Tibial artery (tissue), 4 donors: ENCODE measurements at regions not wholly inside any gene's neighbourhood (a gene's known extent, or its start where the extent isn't known, plus 50 kb on each side); places are given as distances from the start of the nearest gene placed in this dataset.

Source experiments
- DNase-seq, 2 donors: peaks; one replicate each; pipeline ENCODE4 v3.0.0-alpha.2; 2019
- H3K27ac ChIP-seq, 2 donors: fragments of 200-600 bp; sonication (generic) in 1 of 2; 1 replicate in 1 of 2; 2 replicates in 1 of 2; pipeline ENCODE4 v1.5.1; 2018 to 2019; ENCODE audit warnings: mild to moderate bottlenecking in 1 of 2
- H3K27me3 ChIP-seq, 2 donors: fragments of 200-600 bp; sonication (generic) in 1 of 2; one replicate each; pipeline versions ENCODE4 v1.5.1 to v1.6.0; 2016 to 2019
- H3K36me3 ChIP-seq, 3 donors: fragments of 200-600 bp; sonication (generic) in 2 of 3; one replicate each; pipeline ENCODE4 v1.5.1; 2016 to 2019; ENCODE audit warnings: mild to moderate bottlenecking in 2 of 3
- H3K4me1 ChIP-seq, 4 donors: fragments of 200-600 bp; sonication (generic) in 2 of 4; 1 replicate in 3 of 4; 2 replicates in 1 of 4; pipeline ENCODE4 v1.5.1; 2016 to 2019
- H3K4me3 ChIP-seq, 2 donors: fragments of 200-600 bp; sonication (generic) in 1 of 2; 1 replicate in 1 of 2; 2 replicates in 1 of 2; pipeline ENCODE4 v1.5.1; 2018 to 2019; ENCODE audit warnings: mild to moderate bottlenecking in 2 of 2
- H3K9me3 ChIP-seq, 3 donors: fragments of 200-600 bp; sonication (generic) in 1 of 3; one replicate each; pipeline ENCODE4 v1.5.1; 2016 to 2019
- CTCF ChIP-seq, 2 experiments: fragments of 200-600 bp in 1 of 2; fragments of 450-650 bp in 1 of 2; IDR thresholded peaks; one replicate each; pipeline ENCODE4 v1.5.1; 2017 to 2019; ENCODE audit warnings: antibody characterized with exemption in 2 of 2, mild to moderate bottlenecking in 1 of 2, moderate library complexity in 1 of 2
- intact Hi-C: fragments of 100-400 bp; cut with DNase I; formaldehyde crosslinking; loops from one replicate; pipeline ENCODE4 v1.15.0; 2023; ENCODE audit warnings: low total_unique reads

DNA sequence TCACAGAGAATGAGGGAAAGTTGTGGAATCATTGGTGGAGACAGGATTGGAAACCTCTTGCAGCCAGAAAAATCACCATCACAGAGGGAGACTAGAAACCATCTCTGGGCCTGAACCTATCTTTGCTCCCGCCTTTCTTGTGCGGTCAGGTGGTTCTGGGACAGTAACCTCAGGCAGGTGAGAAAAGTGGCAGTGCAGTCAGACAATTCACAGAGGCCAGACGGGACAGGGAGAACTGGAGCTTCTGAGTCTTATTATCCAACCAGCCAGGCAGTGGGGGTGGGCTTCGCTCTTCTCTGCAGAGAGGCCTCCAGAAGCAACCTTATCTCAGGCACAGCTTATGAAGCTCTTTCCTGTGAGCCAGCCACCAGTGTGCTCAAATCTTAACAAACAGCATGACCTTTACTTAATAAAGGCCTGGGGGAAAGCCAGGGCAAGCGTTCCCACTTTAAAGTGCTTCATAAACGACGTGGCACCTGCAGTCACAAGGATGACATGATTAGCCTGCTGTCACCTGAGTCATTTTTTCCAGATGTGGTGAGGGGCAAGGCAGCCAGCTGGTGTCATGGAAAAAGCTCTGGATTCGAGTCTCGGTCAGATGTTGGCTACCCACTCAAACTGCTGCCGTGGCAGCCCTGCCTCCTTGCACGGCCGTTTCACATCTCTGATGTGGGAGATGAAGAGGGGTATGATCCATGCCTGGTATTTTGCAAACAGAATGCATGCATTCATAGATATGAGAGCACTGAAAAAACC lies 109.7 kb downstream of the B3GNT2 start:
- TF ChIP-seq CTCF (IDR thresholded peaks at IDR 0.05) = no peak
- no peaks in the 10 kb centered on the region for H3K27me3 ChIP-seq
- no peak for DNase-seq
- H3K4me3 ChIP-seq = no peak overlapping the region
- H3K4me1 ChIP-seq = peaks cover 0 to 23% (median 6%) of the 10 kb centered on the region in 4 donors
- no peak overlapping the region for H3K27ac ChIP-seq
- H3K36me3 ChIP-seq = no peaks in the 10 kb centered on the region
- intact Hi-C loops = no loop called here
- no peaks in the 10 kb centered on the region for H3K9me3 ChIP-seq

- peak overlapping the region in 1 of 2 donors; percentile 20 for H3K27ac ChIP-seq
These were observed 108.8 kb downstream of the B3GNT2 start for GRCh38 chr2:62304429-62305417.

GRCh38 chr2:62303788-62304187 lies 107.9 kb downstream of the B3GNT2 start:
- Histone ChIP-seq H3K4me1 (peaks cover 0 to 12% (median 0%) of the 10 kb centered on the region in 4 donors), H3K4me3 (no peak overlapping the region), H3K27me3 (no peaks in the 10 kb centered on the region), H3K36me3 (no peaks in the 10 kb centered on the region), H3K27ac (no peak overlapping the region), H3K9me3 (no peaks in the 10 kb centered on the region)
- no peak for DNase-seq
- no peak for TF ChIP-seq CTCF (IDR thresholded peaks at IDR 0.05)
- intact Hi-C loops = no loop called here

More at GRCh38 chr2:62304429-62305417, 108.8 kb downstream of the B3GNT2 start:
- Histone ChIP-seq H3K9me3 (no peaks in the 10 kb centered on the region), H3K4me1 (peaks cover 0 to 18% (median 4%) of the 10 kb centered on the region in 4 donors), H3K36me3 (no peaks in the 10 kb centered on the region), H3K27me3 (no peaks in the 10 kb centered on the region), H3K4me3 (no peak overlapping the region)
- no peak for TF ChIP-seq CTCF (IDR thresholded peaks at IDR 0.05)
- intact Hi-C loops = no loop called here
- peak; percentile 60 to 77 for DNase-seq

- Histone ChIP-seq H3K4me3 (no peak overlapping the region), H3K36me3 (no peaks in the 10 kb centered on the region), H3K27me3 (no peaks in the 10 kb centered on the region), H3K27ac (no peak overlapping the region), H3K9me3 (no peaks in the 10 kb centered on the region), H3K4me1 (peaks cover 0 to 12% (median 0%) of the 10 kb centered on the region in 4 donors)
- no peak for TF ChIP-seq CTCF (IDR thresholded peaks at IDR 0.05)
- no peak for DNase-seq
- intact Hi-C loops = no loop called here
These were observed 106.9 kb downstream of the B3GNT2 start for GRCh38 chr2:62302631-62303435.

- TF ChIP-seq CTCF (IDR thresholded peaks at IDR 0.05) = no peak
- Histone ChIP-seq H3K4me3 (no peak overlapping the region), H3K27ac (no peak overlapping the region), H3K36me3 (no peaks in the 10 kb centered on the region), H3K4me1 (peaks cover 0 to 11% (median 0%) of the 10 kb centered on the region in 4 donors), H3K9me3 (no peaks in the 10 kb centered on the region), H3K27me3 (no peaks in the 10 kb centered on the region)
- no peak for DNase-seq
- intact Hi-C loops = no loop called here
These were observed 105.0 kb downstream of the B3GNT2 start for GRCh38 chr2:62300925-62301324.
